SU-DHL-6 (cell line): ENCODE measurements at regions not wholly inside any gene's neighbourhood (a gene's known extent, or its start where the extent isn't known, plus 50 kb on each side); places are given as distances from the start of the nearest gene placed in this dataset.

Source experiments
- EZH2phosphoT487 ChIP-seq: fragments of 200-600 bp; sonication (generic), shearing (Covaris generic); conservative IDR thresholded peaks from 2 replicates; pipeline ENCODE4 v1.6.1; 2018; ENCODE audit warnings: mild to moderate bottlenecking, antibody characterized with exemption, low read length, moderate library complexity, mixed read lengths
- TF ChIP-seq, protein P1 (sequence below): fragments of 200-600 bp; sonication (generic); IDR thresholded peaks from one replicate; pipeline ENCODE4 v1.5.1; 2017; ENCODE audit warnings: antibody characterized with exemption, mild to moderate bottlenecking, low read length, moderate library complexity; ENCODE audit not compliant: insufficient read depth, poor library complexity, severe bottlenecking

DNA sequence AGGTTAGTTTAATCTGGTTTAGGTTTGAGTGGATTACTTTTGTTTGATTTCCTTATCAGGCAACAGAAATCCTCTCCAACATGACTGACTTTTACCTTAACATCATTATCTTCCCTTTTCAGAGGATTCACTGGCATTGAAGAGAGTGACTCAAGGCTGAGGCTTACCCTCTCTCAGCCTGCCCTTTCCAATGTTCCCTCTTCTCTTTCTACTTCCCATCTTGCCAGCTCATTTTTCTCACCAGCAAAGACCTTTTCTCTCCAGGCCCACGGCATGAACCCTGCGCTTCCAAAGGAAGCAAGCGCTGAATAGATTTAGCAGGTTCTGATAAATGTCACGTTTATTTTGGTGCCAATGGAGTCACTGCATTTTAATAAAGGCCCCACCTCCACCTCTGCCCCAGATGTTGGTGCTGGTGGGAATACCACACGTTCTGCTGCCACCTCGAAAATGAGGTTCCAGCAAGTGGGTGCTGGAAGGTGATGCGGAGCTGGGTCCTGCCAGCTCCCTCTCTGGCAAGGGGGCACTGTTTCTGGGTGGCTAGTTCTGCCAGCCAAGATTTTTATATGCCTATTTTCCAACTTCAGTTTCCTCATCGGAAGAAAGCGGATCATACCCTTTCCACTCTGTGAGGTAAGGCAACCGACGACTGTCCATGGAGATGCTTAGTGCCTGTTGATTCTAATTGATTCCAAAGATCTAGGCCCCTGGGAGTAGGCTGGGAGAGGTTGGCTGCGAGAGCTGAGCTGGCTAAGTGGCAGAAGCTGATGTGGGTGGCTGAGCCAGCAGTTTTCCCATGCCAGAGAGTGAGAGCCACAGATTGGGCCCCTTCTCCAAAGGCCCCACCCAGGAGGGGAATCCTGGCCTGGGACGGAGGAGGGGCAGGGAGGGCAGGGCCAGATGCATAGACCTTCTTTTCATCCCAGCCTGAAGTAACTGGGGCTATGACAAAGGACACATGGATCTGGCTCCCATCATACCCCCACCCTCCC is 87.7 kb upstream of the MAFB start:
- TF ChIP-seq, protein P1, sequence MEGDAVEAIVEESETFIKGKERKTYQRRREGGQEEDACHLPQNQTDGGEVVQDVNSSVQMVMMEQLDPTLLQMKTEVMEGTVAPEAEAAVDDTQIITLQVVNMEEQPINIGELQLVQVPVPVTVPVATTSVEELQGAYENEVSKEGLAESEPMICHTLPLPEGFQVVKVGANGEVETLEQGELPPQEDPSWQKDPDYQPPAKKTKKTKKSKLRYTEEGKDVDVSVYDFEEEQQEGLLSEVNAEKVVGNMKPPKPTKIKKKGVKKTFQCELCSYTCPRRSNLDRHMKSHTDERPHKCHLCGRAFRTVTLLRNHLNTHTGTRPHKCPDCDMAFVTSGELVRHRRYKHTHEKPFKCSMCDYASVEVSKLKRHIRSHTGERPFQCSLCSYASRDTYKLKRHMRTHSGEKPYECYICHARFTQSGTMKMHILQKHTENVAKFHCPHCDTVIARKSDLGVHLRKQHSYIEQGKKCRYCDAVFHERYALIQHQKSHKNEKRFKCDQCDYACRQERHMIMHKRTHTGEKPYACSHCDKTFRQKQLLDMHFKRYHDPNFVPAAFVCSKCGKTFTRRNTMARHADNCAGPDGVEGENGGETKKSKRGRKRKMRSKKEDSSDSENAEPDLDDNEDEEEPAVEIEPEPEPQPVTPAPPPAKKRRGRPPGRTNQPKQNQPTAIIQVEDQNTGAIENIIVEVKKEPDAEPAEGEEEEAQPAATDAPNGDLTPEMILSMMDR: no peak
- no peak for TF ChIP-seq EZH2phosphoT487
